Neutrophil (primary cell): ENCODE measurements at regions not wholly inside any gene's neighbourhood (a gene's known extent, or its start where the extent isn't known, plus 50 kb on each side); places are given as distances from the start of the nearest gene placed in this dataset.

Experiments
- H3K27ac ChIP-seq: fragments of 200-600 bp; sonication (generic); 2 replicates; pipeline ENCODE4 v1.5.1; 2016; ENCODE audit warnings: mild to moderate bottlenecking, moderate library complexity
- H3K27me3 ChIP-seq: fragments of 200-600 bp; sonication (generic); 2 replicates; pipeline ENCODE4 v1.6.0; 2016; ENCODE audit warnings: mild to moderate bottlenecking
- H3K36me3 ChIP-seq: fragments of 200-600 bp; sonication (generic); 2 replicates; pipeline ENCODE4 v1.5.1; 2017
- H3K4me1 ChIP-seq, 2 experiments: fragments of 200-600 bp in 1 of 2; sonication (generic) in 1 of 2; 1 replicate in 1 of 2; 2 replicates in 1 of 2; pipeline versions ENCODE4 v1.5.1 to v1.6.1; 2013 to 2016; ENCODE audit warnings: low read depth in 1 of 2, low read length in 1 of 2, mild to moderate bottlenecking in 1 of 2, moderate library complexity in 1 of 2; ENCODE audit not compliant: control insufficient read depth in 1 of 2, insufficient read depth in 1 of 2
- H3K4me3 ChIP-seq, 2 experiments: fragments of 200-600 bp in 1 of 2; sonication (generic) in 1 of 2; 1 replicate in 1 of 2; 2 replicates in 1 of 2; pipeline ENCODE4 v1.5.1; 2013 to 2016; ENCODE audit warnings: low read depth in 1 of 2, low read length in 1 of 2, mild to moderate bottlenecking in 1 of 2, moderate library complexity in 1 of 2
- H3K9me3 ChIP-seq: fragments of 200-600 bp; sonication (generic); 2 replicates; pipeline ENCODE4 v1.5.1; 2016
- TF ChIP-seq, protein P1 (sequence below): fragments of 200-600 bp; sonication (generic); IDR thresholded peaks from 2 replicates; pipeline ENCODE4 v1.5.1; 2016; ENCODE audit warnings: antibody characterized with exemption

DNA sequence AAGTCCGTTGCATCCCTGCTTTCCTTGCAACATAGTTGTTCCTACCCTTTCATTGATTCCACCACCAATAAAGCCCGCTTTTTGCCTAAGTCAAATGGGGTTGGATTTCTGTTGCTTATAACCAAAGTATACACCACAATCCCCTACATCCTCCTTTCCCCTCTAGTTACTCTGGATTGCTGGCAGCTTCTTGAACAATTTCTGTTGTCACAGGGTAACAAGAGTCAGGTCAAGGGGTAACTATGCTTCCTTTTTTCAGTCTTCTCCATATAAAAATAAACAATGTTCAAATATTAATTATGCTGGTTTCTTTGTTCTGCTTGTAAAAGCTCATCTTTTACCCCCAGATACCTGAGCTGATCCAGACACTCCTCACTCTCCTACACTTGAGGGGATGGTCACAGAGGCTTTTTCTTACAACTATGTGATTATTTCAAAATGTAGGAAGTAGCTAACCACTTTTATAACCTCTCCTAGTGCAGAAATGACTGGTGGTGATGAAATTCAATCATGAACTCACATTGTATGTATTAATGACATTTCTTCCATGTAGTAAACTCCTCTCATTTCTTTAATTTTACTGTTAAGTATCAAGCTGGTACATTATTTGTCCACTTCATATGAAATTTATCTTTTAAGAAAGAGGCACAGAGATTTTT is 136.5 kb downstream of the SNX18 start:
- TF ChIP-seq, protein P1, sequence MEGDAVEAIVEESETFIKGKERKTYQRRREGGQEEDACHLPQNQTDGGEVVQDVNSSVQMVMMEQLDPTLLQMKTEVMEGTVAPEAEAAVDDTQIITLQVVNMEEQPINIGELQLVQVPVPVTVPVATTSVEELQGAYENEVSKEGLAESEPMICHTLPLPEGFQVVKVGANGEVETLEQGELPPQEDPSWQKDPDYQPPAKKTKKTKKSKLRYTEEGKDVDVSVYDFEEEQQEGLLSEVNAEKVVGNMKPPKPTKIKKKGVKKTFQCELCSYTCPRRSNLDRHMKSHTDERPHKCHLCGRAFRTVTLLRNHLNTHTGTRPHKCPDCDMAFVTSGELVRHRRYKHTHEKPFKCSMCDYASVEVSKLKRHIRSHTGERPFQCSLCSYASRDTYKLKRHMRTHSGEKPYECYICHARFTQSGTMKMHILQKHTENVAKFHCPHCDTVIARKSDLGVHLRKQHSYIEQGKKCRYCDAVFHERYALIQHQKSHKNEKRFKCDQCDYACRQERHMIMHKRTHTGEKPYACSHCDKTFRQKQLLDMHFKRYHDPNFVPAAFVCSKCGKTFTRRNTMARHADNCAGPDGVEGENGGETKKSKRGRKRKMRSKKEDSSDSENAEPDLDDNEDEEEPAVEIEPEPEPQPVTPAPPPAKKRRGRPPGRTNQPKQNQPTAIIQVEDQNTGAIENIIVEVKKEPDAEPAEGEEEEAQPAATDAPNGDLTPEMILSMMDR, result no peak
- H3K27ac ChIP-seq, result peak overlapping the region; percentile 75
- no peaks in the 10 kb centered on the region for H3K36me3 ChIP-seq
- H3K4me1 ChIP-seq, result peaks cover 30 to 33% of the 10 kb centered on the region in 2 experiments
- no peaks in the 10 kb centered on the region for H3K27me3 ChIP-seq
- H3K4me3 ChIP-seq, result no peak overlapping the region
- no peaks in the 10 kb centered on the region for H3K9me3 ChIP-seq

DNA sequence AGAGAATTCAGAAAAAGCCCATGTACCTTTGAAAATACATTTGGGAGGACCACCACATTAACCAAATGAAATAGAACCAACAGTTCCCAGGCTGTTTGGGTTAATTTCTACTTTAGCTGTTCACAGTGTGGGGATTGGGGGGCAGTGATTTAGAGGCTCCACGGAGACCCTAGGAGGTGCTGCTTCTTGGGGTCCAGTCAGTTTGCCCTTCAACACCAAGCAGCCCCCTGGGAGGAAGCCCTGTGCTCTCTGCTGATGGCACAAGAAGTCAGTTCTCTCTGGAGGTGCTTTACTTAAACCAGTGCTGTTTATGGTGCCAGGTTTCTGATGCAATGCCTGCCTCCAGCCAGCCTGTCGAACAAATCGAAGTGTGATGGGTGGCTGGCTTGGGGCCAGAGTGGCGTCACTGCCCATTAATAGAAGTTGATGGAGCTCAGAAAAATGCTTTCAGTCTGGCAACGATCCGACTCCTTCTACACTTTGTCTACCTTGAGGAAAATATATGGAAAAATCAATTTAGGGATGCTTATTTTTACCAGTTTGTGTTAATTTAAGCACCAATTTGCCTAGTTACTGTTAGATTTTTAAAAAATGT is 134.0 kb downstream of the SNX18 start:
- no peaks in the 10 kb centered on the region for H3K27me3 ChIP-seq
- TF ChIP-seq, protein P1, result no peak
- no peaks in the 10 kb centered on the region for H3K9me3 ChIP-seq
- H3K4me3 ChIP-seq, result no peak overlapping the region
- no peaks in the 10 kb centered on the region for H3K36me3 ChIP-seq
- peaks cover 41 to 44% of the 10 kb centered on the region in 2 experiments for H3K4me1 ChIP-seq
- no peak overlapping the region for H3K27ac ChIP-seq

DNA sequence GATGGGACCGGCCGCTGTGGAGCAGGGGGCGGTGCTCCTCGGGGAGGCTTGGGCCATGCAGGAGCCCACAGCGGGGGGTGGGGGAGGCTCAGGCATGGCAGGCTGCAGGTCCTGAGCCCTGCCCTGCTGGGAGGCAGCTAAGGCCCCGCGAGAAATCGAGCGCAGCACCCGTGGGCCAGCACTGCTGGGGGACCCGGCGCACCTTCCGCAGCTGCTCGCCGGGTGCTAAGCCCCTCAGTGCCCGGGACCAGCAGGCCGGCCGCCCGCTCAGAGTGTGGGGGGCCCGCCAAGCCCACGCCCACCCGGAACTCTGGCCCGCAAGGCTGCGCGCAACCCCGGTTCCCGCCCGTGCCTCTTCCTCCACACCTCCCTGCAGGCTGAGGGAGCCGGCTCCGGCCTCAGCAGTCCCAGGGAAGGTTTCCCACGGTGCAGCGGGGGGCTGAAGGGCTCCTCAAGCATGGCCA is 131.5 kb downstream of the SNX18 start:
- no peaks in the 10 kb centered on the region for H3K27me3 ChIP-seq
- no peak overlapping the region for H3K27ac ChIP-seq
- H3K36me3 ChIP-seq, result no peaks in the 10 kb centered on the region
- H3K9me3 ChIP-seq, result no peaks in the 10 kb centered on the region
- H3K4me3 ChIP-seq, result no peak overlapping the region
- H3K4me1 ChIP-seq, result peaks cover 33 to 34% of the 10 kb centered on the region in 2 experiments
- TF ChIP-seq, protein P1, result no peak

DNA sequence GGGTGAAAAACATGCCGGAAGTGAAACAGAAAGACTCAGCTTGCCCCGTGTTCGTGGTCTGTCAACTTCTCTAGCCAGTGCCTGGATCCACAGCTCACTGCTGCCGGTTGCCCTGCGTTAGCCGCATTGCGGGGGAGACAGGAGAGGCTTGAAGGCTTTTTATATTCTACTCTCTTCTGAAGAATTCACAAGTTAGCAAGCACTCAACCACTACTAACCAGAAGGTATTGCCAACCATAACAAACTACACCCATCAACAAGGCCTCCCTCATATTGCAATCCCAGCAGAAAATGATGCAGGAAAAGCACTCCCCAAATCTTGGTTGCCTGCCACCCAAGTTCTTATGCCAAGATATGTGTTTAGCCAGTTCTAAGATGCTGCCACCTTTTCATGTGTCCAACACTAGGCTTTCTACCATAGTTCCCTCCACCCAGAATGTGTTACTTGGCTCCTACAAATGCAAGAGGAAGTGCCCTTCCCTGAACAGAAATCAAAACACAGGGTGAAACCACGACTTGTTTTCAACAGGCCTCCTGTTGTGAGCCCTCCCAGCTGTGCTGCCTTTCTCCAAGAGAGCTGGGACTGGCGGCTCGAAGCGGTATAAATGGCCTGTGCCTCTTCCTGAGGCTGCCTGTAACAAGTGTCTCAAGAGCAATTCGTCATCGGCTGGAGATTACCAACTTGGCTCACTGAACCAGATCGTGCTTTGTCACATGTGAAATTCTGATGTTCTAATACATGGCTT is 129.0 kb downstream of the SNX18 start:
- H3K9me3 ChIP-seq, result no peaks in the 10 kb centered on the region
- H3K4me1 ChIP-seq, result peaks cover 21 to 24% of the 10 kb centered on the region in 2 experiments
- no peaks in the 10 kb centered on the region for H3K36me3 ChIP-seq
- peak overlapping the region; percentile 96 for H3K27ac ChIP-seq
- TF ChIP-seq, protein P1, result no peak
- H3K27me3 ChIP-seq, result no peaks in the 10 kb centered on the region
- H3K4me3 ChIP-seq, result peak overlapping the region; percentile 42 to 50

DNA sequence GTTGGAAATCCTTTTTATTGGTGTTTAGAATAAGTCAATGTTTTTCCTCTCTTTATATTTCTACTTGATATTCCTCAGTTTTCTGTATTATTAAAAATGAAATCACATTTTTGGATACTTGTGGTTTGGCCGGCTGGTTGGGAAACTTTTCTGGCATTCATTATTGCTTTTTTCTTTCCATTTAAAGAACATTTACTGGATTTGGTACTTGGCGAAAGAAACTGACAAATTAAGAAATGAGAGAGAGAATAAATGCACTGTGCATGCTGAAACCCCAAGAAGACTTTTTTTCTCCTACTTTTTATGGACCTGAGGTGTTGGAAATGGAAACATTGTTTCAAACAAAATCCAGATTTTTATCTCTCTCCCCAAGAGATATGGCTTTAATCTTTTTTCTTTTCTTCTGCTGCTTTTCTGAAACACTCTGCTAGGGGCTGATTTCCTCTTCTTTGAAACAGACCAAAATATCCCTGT is 128.4 kb downstream of the SNX18 start:
- Histone ChIP-seq H3K4me3 (peak overlapping the region; percentile 42 to 50), H3K27me3 (no peaks in the 10 kb centered on the region), H3K4me1 (peaks cover 21 to 24% of the 10 kb centered on the region in 2 experiments), H3K27ac (peak overlapping the region; percentile 96), H3K9me3 (no peaks in the 10 kb centered on the region), H3K36me3 (no peaks in the 10 kb centered on the region)
- TF ChIP-seq, protein P1, result no peak
